ENCODE measurements at regions not wholly inside any gene's neighbourhood (a gene's known extent, or its start where the extent isn't known, plus 50 kb on each side); places are given as distances from the start of the nearest gene placed in this dataset.

- TF ChIP-seq CTCF (IDR thresholded peaks at IDR 0.05 in 2 of 3, conservative IDR thresholded peaks at IDR 0.05 in 1 of 3; ENCODE audit: insufficient read depth in 2 of 3, low read depth in 1 of 3, low read length in 3 of 3): no peak
- no peak for TF ChIP-seq ZNF699 (CRISPR knock-in tag; IDR thresholded peaks at IDR 0.05; ENCODE audit: insufficient replicate concordance)
- TF ChIP-seq ARID3B (CRISPR knock-in tag; IDR thresholded peaks at IDR 0.05; ENCODE audit: borderline replicate concordance): no peak
- TF ChIP-seq XRCC5 (IDR thresholded peaks at IDR 0.05; ENCODE audit: low read depth, low read length): no peak
- TF ChIP-seq MAX (CRISPR knock-in tag; IDR thresholded peaks at IDR 0.05): no peak
- TF ChIP-seq ZBTB40 (IDR thresholded peaks at IDR 0.05): no peak
- no peak for TF ChIP-seq ZBTB40 (CRISPR knock-in tag; IDR thresholded peaks at IDR 0.05)
- TF ChIP-seq PHB (CRISPR knock-in tag; IDR thresholded peaks at IDR 0.05): no peak
- no peak for TF ChIP-seq ZNF134 (CRISPR knock-in tag; conservative IDR thresholded peaks at IDR 0.05)
- peak; percentile 93 for TF ChIP-seq MTA3 (IDR thresholded peaks at IDR 0.05; ENCODE audit: borderline replicate concordance)
- no peak for TF ChIP-seq GTF2E2 (tag; IDR thresholded peaks at IDR 0.05)
- no peak for TF ChIP-seq DMBX1 (CRISPR knock-in tag; IDR thresholded peaks at IDR 0.05; ENCODE audit: borderline replicate concordance)
- no peak for TF ChIP-seq ZFP91 (CRISPR knock-in tag; IDR thresholded peaks at IDR 0.05)
- TF ChIP-seq CEBPB (tag; IDR thresholded peaks at IDR 0.05): peak; percentile 97
- TF ChIP-seq NELFE (IDR thresholded peaks at IDR 0.05; ENCODE audit: insufficient read depth, insufficient read length): no peak
Measured at GRCh38 chr2:8004250-8004681, 677.6 kb upstream of the ID2 start (continued).

Measured in K562 (cell line).